NOMO-1 (cell line): ENCODE measurements at regions not wholly inside any gene's neighbourhood (a gene's known extent, or its start where the extent isn't known, plus 50 kb on each side); places are given as distances from the start of the nearest gene placed in this dataset.
A peak's percentile ranks its signal among the peaks of the same experiment; 100 is the strongest.
"Not testable (repeated sequence)": the region's sequence is repeated elsewhere in the genome, so short reads cannot be mapped to it uniquely, and the experiment has no call there.

ENCODE experiments used
- DNase-seq, 2 experiments: peaks; one replicate each; lab custom pipeline; 2025; ENCODE audit not compliant: unreplicated experiment in 2 of 2; lab: John Stamatoyannopoulos, UW

DNA sequence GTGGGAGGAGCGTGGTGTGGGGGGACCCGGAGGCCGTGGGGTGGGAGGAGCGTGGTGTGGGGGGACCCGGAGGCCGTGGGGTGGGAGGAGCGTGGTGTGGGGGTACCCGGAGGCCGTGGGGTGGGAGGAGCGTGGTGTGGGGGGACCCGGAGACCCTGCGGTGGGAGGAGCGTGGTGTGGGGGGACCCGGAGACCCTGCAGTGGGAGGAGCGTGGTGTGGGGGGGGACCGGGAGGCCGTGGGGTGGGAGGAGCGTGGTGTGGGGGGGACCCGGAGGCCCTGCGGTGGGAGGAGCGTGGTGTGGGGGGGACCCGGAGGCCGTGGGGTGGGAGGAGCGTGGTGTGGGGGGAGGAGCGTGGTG, 203.5 kb downstream of the DLL1 start:
- DNase-seq: not testable (repeated sequence)

DNA sequence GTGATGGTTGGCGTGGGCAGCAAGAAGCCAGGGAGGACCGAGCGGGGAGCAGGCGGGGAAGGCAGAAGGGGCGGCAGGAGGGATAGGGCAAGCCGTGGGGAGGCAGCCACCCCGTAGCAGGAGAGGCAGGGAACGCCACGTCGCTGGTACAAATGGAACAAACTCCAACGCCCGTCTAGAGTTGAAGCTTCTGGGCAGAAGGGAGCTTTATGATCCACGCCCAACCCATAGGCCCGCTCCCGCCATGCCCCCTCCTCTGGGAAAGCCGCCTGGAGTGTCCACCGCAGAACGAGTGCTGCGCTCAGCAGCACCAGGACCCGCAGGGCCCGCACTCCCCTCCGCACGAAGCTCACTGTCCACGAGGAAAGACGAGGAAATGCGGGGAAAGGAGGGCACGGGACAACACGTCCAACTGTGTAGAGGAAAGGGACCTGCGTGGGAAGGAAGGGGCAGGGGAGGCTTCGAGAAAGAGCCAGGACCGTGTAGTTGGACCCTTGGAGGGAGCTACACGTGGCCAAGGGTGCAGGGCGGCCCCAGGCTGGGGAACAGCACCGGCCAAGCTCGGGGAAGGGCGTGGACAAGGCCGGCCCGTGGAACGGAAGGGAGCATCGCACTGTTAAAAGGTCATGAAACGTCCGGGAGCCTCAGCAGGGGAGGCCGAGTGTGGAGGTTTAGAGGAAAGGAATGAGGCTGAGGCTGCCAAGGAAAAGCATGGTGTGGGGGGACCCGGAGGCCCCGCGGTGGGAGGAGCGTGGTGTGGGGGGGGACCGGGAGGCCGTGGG, 204.0 kb downstream of the DLL1 start:
- DNase-seq: no peak

DNA sequence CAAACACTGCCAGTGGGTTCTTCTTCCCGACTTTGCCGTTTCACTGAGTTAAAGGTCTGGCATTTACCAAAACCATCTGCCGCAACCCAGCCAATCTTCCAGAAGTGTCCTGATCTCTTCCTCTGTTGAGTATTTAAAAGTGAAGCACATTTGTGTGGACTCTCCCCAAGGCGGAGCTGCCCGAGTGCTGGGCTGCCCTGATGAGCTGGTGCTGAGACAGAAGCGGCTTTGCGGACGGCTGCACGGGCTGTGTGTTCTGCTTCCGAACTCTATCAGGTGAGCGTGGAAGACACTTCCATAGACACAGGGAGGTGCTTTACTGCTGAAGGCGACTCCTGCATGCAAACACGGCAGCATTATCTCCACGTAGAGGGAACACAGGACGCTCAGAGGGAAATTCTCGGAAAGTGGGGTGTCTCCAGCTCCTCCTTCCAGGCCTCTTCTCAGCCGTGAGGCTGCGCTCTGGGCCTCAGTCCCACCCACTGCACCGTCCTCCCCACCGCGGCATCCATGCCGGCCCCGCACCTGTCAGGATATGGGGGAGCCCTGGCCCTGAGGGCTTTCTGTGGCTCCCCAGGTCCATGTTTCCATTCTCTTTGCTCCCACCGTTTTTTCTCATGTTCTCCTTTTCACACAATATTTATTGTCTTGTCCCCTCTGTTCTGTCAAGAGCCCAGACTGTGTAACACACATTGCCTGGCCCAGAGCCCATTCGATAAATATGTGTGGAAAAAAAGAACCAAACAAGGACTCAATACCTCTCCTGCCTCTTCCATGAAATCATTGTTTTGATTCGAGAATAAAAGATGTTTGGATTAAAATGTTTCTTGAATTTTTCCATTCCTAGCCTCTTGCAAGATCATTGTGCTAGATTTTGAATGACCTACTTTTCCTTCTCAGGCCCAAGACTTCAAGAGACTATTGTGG, 205.1 kb downstream of the DLL1 start:
- DNase-seq: no peak

DNA sequence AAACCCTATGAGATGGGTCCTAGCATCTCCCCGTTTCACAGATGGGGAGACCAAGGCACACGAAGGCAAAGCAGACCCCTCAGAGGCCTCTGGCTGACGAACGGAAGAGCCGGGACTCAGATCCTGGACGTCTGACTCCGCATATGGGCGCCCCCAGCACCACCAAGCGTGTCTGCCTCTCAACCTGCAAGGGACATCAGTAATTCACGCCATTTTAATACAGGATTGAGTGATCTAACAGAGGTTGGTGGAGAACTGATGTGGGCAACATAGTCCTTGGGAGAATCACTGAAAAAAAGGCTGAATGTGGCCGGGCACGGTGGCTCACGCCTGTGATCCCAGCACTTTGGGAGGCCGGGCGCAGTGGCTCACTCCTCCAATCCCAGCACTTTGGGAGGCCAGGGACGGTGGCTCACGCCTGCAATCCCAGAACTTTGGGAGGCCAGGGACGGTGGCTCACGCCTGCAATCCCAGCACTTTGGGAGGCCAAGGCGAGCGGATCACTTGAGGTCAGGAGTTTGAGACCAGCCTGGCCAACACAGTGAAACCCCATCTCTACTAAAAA, 206.6 kb downstream of the DLL1 start:
- no peak for DNase-seq

DNA sequence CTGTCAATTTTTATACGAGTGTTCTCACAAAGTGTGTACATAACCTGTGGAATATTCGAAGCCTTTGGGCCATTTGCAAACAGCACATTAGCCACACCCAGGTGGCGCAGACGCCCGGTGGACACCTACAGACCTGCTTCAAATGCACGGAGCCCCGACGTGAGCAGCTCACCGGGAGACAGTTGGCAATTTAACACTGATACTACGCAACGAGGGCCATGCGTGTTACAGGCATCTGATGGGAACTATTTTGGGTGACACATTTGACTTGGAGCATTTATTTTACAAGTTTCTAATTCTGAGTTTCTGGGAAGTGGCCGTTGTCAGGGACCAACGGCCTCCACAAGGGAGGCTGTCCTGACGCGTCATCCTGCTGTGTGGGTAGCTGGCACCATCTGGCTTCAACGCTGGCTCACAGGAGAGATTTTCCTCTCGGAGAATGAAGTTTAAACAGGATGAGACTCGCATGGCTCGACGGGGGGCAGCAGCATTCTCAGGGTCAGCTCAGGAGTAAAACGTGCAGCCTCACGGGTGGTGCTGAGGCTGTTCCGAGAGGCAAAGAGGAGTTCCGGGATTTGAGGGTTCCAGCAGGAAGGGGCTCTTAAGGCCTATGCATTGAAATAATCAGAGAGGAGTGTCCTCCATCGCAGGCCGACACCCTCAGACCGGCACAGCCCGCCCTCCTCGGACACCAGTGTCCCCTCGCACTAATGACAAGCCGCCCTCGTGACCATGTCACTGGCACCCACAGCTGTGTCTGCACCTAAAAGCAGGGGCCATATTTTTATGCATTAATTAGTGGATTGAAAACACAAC, 207.4 kb downstream of the DLL1 start:
- no peak for DNase-seq

DNA sequence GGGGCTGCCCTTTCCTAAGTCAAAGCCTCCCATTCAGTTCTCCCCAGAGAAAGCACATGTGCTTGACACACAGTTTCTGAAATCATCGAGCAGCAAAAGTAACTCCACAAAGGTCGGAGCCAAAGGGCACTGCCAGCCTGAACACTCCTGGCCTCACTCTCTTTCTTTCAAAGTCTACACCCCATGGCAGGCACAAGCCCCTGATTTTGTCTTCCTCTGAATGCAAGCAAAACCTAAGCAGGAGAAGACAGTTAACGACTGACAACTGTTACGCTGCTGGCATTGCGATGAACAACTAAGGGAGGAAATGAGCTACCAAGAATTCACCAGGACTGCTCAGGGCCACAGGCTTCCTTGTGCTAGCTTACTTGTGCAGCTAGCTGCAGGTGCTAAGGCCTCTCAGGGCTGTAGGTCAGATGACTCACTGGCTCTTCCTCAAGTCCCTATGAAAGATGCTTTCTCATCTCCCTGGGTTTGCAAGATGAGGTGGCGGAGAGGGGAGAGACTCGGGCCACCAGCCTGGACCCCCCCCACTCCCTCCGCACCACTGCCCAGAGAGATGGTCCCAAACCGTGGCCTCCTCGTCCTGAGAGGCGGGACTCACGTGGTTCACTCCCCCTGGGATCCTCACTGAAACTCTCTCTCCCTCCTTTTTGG, 208.2 kb downstream of the DLL1 start:
- peak in 1 of 2 experiments; percentile 18 for DNase-seq

DNA sequence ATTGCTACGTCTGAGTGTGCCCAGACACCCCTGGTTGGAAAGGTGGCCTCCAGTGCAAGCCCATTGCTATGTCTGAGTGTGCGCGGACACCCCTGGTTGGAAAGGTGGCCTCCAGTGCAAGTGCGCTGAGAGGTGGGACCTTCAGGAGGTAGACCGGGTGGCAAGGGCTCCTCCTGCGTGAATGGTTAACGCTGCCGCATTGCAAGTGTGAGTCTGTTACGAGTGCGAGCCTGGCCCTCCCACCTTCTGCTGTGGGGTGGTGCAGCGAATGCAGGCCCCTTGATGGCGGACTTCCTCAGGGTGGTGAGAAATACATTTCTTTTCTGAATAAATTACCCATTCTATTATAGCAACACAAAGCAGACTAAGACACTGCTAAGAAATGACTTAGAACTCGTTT, 208.8 kb downstream of the DLL1 start:
- DNase-seq: no peak

DNA sequence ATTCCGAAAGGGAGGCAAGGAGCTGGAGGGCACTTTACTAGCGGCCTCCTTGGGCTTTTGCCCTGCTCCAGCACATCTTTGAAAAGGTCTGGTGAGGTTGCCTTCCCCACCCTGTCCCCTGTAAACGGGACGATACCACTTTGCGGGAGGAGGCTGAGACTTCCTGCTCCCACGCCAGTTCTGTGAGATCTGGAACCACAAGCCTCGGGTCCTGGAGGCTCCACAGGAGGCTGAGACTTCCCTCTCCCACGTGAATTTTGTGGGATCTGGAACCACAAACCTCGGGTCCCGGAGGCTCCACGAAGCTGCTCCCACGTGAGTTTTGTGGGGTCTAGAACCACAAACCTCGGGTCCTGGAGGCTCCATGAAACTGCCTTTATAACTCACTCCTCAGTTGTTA, 209.3 kb downstream of the DLL1 start:
- DNase-seq: no peak

DNA sequence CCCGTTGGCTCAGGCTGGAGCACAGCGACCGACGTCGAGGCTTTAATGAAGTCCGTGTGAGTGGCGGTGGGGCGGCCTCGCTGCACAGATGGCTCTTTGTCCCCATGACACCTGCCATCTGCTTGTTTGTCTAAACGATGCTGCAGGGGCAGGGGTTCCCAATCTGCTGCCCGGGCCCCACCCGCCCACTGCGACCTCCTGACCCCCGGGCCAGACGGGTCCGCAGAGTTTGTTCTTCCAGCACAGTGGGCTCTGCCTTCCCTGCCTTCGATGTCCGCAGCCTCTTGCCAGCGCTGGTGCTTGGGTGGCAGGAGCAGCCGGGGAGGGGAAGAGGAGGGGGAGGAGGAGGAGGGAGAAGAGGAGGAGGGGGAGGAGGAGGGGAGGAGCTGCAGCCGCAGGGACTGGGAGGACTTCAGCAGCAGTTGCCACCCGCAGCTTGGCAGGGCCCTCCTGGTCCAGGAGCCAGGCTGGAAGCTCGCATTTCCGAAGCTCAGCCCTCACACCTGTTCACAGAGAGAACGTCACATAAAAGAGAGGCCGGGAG, 210.0 kb downstream of the DLL1 start:
- DNase-seq: no peak

DNA sequence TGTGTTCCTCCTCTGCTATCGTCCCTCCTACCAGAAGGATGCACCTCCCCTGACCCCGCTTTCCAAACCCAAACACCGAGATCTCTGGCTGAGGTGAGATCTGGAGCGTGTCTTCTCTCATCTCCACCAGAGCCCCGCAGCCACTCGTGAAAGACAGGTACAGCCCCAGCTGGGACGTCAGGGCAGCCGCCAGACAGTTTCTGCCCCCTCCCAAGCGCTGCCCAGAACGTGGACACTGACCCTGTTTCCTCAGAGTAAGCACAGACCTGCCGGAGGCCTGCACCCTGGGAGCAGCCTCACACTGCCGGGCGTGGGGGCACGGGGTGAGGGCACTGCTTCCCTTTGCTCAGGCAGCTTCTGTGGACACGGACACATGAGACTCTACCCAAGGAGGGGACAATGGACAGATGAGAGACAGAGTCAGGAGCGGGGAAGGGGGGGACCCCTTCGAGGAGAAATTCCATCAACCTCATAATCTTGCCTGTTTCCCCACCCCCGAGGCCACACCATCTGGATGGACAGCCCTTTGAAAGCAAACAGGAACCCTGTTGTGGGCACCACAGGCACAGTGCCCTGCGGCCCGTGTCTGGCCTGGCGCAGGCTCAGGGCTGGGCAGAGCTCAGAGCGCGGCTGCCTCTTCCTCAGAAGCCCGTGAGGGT, 210.6 kb downstream of the DLL1 start:
- no peak for DNase-seq

DNA sequence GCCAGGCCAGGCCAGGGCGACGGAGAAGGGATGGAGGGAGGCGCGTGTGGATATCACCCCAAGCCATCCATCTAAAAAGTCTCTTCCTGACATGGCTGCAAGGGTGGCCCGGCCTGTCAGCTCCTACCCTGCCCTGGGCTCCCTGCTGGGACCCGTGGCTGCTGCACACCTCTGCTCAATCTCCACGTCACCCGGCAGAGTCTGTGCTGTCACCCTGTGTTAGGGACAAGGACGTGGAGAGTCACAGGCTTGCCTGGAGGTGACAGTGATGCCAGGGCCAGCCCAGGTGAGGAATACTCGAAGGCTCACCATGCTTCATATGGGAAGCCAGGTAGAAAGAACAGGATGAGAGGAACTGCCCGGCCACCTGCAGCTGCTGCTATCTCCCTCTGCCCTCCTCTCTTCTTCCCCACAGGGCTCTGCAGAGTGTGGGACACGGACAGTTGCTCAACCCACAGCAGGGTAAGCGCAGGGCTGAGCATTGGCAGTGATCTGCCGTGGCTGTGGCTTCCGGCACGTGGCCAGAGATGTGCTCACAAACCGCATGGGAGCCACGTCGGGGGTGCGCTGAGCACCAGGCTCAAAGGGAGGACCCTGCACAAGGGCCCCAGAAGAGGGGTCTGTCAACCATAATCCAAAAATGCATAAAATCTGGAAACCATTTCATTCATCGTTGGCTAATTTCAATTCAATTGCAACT, 214.3 kb downstream of the DLL1 start:
- DNase-seq: no peak

DNA sequence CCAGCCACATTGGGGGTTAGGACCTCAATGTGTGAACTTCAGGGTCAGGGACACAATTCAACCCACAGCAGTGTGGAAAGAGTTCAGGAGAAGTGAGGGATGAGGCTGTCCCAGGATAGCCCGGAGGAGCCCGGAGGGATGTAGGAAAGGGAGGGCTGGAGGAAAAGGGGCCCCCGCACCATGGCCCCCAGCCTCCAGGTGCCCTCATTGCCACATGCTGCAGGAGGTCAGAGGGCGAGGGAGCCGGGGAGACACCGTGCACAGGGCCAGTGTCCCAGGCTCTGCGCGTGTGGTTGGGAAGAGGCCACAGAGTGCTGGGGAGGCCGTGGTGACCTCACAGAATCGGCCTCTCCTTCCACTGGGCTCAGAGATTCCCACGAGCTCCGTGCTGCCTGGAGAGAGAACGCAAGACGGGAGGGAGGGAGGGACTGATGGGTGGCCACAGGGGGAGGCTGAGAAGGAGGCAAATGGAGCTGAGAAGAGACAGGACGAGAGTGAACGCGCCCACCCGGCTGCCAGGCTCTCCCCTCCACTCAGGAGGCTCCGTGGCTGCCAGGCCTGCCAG, 215.1 kb downstream of the DLL1 start:
- DNase-seq: no peak

DNA sequence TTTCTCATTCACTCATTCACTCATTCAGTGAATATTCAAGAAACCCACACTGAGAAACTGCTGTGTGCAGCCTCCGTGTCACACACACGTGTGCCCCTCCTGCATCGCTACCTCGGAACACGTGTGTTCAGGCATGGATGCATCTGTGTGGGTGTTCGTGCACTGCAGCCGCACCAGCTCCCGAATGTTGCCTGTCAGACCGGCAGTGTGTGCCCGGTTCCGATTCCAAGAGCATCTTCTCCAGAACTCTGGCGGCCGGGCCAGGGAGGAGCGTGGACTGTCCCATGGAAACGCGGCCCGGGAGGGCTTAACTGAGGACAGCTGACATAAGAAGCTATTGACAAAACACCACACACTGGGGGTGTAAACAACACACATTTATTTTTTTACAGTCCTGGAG, 216.0 kb downstream of the DLL1 start:
- DNase-seq: no peak

DNA sequence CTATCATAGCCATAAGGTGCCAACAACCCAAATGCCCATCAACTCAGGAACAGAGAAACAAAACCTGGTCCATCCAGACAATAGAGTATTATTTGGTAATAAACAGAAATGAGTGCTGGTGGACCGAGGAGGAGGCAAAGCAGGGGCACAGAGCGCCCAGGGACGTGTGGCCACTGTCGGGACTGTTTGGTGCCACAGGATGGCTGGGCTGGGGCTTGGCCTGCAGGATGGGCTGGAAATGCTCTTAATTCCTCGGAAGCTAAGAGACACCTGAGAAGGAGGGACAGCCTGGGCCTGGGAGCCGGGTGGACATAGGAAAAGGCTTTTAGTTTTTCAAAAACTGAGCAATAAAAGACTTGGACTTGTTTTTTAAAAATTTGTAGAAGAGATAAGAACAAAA, 216.4 kb downstream of the DLL1 start:
- DNase-seq: no peak

DNA sequence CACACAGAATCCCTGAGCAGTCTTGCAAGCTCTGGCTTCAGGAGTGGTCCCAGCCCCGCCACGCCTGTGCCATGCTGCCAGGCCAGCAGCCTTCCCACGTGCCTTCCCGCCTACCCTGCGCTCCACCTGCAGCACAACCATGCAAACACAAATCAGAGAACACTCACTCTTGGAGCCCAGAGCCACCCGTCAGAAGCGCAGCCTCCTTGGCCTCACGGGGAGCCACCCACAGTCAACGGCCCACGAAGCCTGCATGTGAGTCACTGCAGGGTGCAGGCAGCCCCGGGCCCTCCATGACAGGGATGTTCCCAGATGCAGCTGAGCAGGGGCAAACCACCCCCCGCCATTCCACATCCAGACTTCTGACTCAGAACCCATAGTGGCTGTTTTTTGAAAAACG, 217.0 kb downstream of the DLL1 start:
- no peak for DNase-seq

DNA sequence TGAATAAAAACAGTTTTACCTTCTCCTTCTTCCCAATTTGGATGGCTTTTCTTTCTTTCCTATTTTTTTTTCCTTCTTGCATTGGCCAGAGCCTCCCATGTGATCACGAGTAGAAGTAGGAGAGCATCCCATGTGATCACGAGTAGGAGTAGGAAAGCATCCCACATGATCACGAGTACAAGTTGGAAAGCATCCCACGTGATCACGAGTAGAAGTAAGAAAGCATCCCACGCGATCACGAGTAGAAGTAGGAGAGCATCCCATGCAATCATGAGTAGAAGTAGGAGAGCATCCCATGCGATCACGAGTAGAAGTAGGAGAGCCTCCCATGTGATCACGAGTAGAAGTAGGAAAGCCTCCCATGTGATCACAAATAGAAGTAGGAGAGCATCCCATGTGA, 218.6 kb downstream of the DLL1 start:
- no peak for DNase-seq

DNA sequence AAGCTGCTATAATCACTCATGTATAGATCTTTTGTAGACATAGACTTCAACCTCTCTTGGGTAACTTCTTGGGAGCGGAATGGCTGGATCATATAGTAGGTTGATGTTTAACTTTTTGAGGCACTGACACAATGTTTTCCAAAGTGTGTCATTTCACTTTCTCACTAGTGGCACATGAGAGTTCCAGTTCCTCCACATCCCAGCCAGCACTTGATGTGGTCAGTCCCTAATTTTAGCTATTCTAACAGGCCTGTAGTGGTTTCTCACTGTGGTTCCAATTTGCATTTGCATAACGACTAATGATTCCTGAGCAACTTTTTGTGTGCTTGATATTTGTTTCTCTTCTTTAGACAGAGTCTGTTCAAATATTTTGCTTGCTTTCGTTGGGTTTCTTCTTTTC, 221.3 kb downstream of the DLL1 start:
- no peak for DNase-seq

DNA sequence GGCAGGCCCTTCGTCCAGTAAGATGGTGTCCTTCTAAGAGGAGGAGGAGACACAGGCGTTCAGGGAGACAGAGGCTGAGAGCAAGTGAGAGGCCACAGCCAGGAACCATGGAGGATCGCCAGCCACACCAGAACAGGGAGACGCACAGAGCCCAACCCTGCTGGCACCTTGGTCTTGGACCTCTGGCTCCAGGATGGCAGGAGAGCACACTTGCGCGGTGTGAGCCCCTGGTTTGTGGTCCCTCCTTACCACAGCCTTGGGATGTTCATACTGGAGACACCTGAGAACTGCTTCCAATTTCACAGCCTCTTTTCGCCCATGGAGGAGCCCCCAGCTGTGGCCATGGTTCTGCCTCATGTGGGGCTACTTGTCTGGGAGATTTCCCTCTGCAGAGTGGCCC, 222.4 kb downstream of the DLL1 start:
- DNase-seq: no peak

DNA sequence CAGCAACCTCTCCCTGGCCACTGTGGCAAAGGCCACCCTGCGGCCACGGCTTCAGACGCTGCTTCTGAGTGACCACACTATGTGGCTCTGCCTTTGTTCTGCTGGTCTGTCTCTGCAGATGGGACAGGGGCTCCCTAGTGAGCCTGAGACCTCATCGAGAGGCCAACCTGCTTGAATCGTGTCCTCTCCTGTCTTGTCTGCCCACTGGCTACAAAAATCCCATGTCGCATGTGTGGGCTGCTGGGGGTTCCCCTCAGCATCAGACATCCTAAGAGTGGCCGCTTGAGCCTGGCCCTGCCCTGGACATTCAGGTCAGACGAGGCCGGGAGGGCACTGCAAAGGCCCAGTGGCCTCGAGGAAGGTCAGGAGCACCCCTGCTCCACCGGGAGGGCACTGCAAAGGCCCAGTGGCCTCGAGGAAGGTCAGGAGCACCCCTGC, 222.9 kb downstream of the DLL1 start:
- no peak for DNase-seq
